ENCODE measurements at regions not wholly inside any gene's neighbourhood (a gene's known extent, or its start where the extent isn't known, plus 50 kb on each side); places are given as distances from the start of the nearest gene placed in this dataset.

- no peak for TF ChIP-seq CTCF (IDR thresholded peaks at IDR 0.05)
- peak in 1 of 4 donors; percentile 23 for TF ChIP-seq POLR2A (IDR thresholded peaks at IDR 0.05)
Observed at GRCh38 chr2:85954590-85955458, 66.0 kb upstream of the ST3GAL5 start.

Data from upper lobe of left lung (tissue), 4 donors.